GM12891 (cell line): ENCODE measurements at regions not wholly inside any gene's neighbourhood (a gene's known extent, or its start where the extent isn't known, plus 50 kb on each side); places are given as distances from the start of the nearest gene placed in this dataset.

Experiments
- DNase-seq: peaks from one replicate; pipeline ENCODE4 v3.0.0; 2011; ENCODE audit warnings: low spot score; ENCODE audit not compliant: insufficient read length
- FAIRE-seq: peaks from 2 replicates; lab custom pipeline; 2011; peaks lifted over from hg19 to GRCh38; lab: Jason Lieb, UNC
- PAX5 ChIP-seq: IDR thresholded peaks from 2 replicates; pipeline ENCODE4 v1.6.1; 2011; ENCODE audit warnings: low read length, moderate library complexity, mild to moderate bottlenecking; ENCODE audit not compliant: insufficient read depth, severe bottlenecking
- POLR2A ChIP-seq: IDR thresholded peaks from 2 replicates; pipeline ENCODE4 v1.6.1; 2011; ENCODE audit warnings: low read depth, low read length, control low read depth
- POLR2AphosphoS5 ChIP-seq: IDR thresholded peaks from 2 replicates; pipeline ENCODE4 v1.6.1; 2011; ENCODE audit warnings: low read depth, low read length, control low read depth
- POU2F2 ChIP-seq: IDR thresholded peaks from 2 replicates; pipeline ENCODE4 v1.6.1; 2011; ENCODE audit warnings: low read depth, mild to moderate bottlenecking, control low read depth, low read length, moderate library complexity
- SPI1 ChIP-seq: IDR thresholded peaks from 2 replicates; pipeline ENCODE4 v1.6.1; 2011; ENCODE audit warnings: low read depth, low read length, control low read depth
- TAF1 ChIP-seq: IDR thresholded peaks from 2 replicates; pipeline ENCODE4 v1.6.1; 2011; ENCODE audit warnings: low read depth, low read length, control low read depth

GRCh38 chr11:79953629-79954028 is 512.8 kb upstream of the TENM4 start:
- DNase-seq (no peak), FAIRE-seq (no peak)
- TF ChIP-seq PAX5 = no peak
- no peak for TF ChIP-seq POU2F2
- TF ChIP-seq POLR2AphosphoS5 = no peak
- TF ChIP-seq SPI1 = no peak
- no peak for TF ChIP-seq TAF1
- TF ChIP-seq POLR2A = no peak

GRCh38 chr11:79950741-79951140 is 509.9 kb upstream of the TENM4 start:
- no peak for TF ChIP-seq POLR2A
- no peak for TF ChIP-seq PAX5
- DNase-seq (no peak), FAIRE-seq (no peak)

GRCh38 chr11:79950172-79950571 is 509.3 kb upstream of the TENM4 start:
- FAIRE-seq (no peak), DNase-seq (no peak)
- no peak for TF ChIP-seq PAX5
- no peak for TF ChIP-seq TAF1
- no peak for TF ChIP-seq POU2F2
- TF ChIP-seq SPI1 = no peak
- no peak for TF ChIP-seq POLR2AphosphoS5
- no peak for TF ChIP-seq POLR2A

GRCh38 chr11:79949574-79949973 is 508.7 kb upstream of the TENM4 start:
- no peak for TF ChIP-seq PAX5
- TF ChIP-seq POU2F2 = no peak
- no peak for TF ChIP-seq SPI1
- TF ChIP-seq POLR2AphosphoS5 = no peak
- TF ChIP-seq POLR2A = no peak
- TF ChIP-seq TAF1 = no peak
- DNase-seq (no peak), FAIRE-seq (no peak)

- DNase-seq = no peak
- TF ChIP-seq POU2F2 (no peak), PAX5 (no peak), POLR2AphosphoS5 (no peak), SPI1 (no peak), TAF1 (no peak), POLR2A (no peak)
- FAIRE-seq = no peak
Measured at GRCh38 chr11:79942646-79943045, 501.8 kb upstream of the TENM4 start.

GRCh38 chr11:79942090-79942489 is 501.3 kb upstream of the TENM4 start:
- TF ChIP-seq SPI1 (no peak), POU2F2 (no peak), POLR2AphosphoS5 (no peak), PAX5 (no peak), POLR2A (no peak), TAF1 (no peak)
- FAIRE-seq (no peak), DNase-seq (no peak)

GRCh38 chr11:79940974-79941735 is 500.3 kb upstream of the TENM4 start:
- FAIRE-seq = no peak
- TF ChIP-seq POLR2AphosphoS5 (no peak), POLR2A (no peak), PAX5 (no peak), POU2F2 (no peak), TAF1 (no peak), SPI1 (no peak)
- no peak for DNase-seq

- FAIRE-seq (no peak), DNase-seq (no peak)
- TF ChIP-seq PAX5 (no peak), POU2F2 (no peak), POLR2A (no peak), POLR2AphosphoS5 (no peak), SPI1 (no peak)
Measured at GRCh38 chr11:79940165-79940564, 499.3 kb upstream of the TENM4 start.

GRCh38 chr11:79939111-79939510 is 498.3 kb upstream of the TENM4 start:
- no peak for TF ChIP-seq SPI1
- no peak for DNase-seq
- FAIRE-seq = no peak

- TF ChIP-seq POLR2AphosphoS5 (no peak), POLR2A (no peak), SPI1 (no peak), PAX5 (no peak), POU2F2 (no peak), TAF1 (no peak)
- no peak for DNase-seq
- no peak for FAIRE-seq
Measured at GRCh38 chr11:79937676-79938334, 497.0 kb upstream of the TENM4 start.

GRCh38 chr11:79932612-79933011 is 491.8 kb upstream of the TENM4 start:
- DNase-seq (no peak), FAIRE-seq (no peak)
- TF ChIP-seq PAX5 = no peak
- no peak for TF ChIP-seq TAF1
- TF ChIP-seq POU2F2 = no peak
- no peak for TF ChIP-seq SPI1
- no peak for TF ChIP-seq POLR2AphosphoS5
- no peak for TF ChIP-seq POLR2A
